NCI-H1694 treated with DMSO at 0.1 percent for 48 hours (cell line): ENCODE measurements at regions not wholly inside any gene's neighbourhood (a gene's known extent, or its start where the extent isn't known, plus 50 kb on each side); places are given as distances from the start of the nearest gene placed in this dataset.

Source experiments
- DNase-seq: peaks from one replicate; lab custom pipeline; 2025; lab: John Stamatoyannopoulos, UW

- peak; percentile 65 for DNase-seq
Measured at GRCh38 chr19:5392486-5392885, 51.9 kb upstream of the PTPRS start.

GRCh38 chr19:5393088-5393487 is 52.5 kb upstream of the PTPRS start:
- no peak for DNase-seq

- DNase-seq, result peak; percentile 44
Measured at GRCh38 chr19:5394551-5395505, 54.2 kb upstream of the PTPRS start.

GRCh38 chr19:5395556-5395955 is 54.9 kb upstream of the PTPRS start:
- no peak for DNase-seq

GRCh38 chr19:5396096-5396939 is 55.7 kb upstream of the PTPRS start:
- peak; percentile 5 for DNase-seq

DNA sequence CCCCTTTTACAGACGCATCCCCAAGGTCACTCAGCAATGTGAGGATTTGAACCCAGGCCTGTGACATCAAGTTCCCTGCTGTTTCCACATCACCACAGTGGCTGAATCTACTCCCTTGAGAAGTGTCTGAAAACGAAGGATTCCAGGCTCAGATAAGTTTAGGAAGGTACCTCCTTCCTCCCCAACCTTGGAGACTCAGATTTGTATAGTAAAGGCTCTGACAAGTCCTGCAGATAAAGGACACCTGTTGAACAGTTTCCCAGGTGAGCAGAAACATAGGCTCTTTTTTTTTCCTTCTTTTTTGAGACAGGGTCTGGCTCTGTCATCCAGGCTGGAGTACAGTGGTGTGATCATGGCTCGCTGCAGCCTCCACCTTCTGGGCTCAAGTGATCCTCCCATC is 56.4 kb upstream of the PTPRS start:
- DNase-seq, result no peak

- no peak for DNase-seq
Measured at GRCh38 chr19:5397804-5398692, 57.2 kb upstream of the ZNRF4 start.

DNA sequence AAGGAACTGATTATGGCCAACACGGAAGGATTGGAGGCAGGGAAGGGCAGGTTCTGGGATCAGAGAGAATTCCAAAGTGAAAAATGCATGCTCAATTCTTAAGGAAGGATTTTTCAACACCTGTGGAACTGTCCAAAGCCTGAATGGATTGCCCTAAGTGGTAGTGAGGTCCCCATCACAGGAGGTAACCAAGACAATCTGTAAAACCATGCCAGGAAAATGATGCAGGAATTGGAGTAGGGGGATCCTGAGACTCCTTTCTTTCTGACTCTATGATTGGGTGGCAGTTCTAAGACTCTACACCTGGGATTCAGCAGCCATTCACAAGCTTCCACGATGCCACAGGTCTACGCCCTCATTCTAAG is 56.5 kb upstream of the ZNRF4 start:
- no peak for DNase-seq

DNA sequence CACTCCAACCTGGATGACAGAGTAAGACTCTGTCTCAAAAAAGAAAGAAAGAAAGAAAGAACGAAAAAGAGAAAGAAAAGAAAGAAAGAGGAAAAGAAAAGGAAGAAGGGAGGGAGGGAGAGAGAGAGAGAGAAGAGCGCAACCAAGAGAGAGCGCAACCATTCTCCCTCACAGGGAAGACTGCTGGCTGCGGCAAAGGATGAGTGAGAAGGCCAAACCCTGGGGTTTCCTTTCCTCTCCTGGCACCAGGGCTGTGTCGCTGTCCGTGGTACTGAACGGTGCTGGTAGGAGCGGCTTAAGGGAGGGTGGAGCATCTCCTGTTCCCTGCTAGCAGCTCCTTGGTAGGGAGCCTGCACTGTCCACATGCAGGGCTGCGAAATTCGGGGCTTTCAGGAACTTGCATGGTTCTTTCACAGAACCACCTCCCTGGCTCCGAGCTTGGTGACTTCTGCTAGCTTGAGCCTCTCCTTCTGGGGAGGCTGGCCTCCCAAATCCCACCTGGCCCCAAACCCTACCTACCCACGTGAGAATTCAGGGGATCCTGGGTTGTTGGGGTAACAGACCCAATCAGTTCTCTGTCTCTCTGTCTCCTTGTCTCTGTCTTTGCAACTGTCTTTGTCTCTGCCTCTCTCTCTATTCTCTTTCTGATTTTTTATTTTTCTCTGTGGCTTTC is 51.1 kb upstream of the ZNRF4 start:
- DNase-seq, result no peak
